GM19455 (cell line): ENCODE measurements at regions not wholly inside any gene's neighbourhood (a gene's known extent, or its start where the extent isn't known, plus 50 kb on each side); places are given as distances from the start of the nearest gene placed in this dataset.

Experiments used
- ATAC-seq: cut with Tn5 transposase; IDR thresholded peaks from one replicate; pipeline ENCODE4 v1.9.1; 2021; ENCODE audit not compliant: unreplicated experiment

GRCh38 chr7:10799475-10799874 lies 174.2 kb upstream of the PHF14 start:
- no peak for ATAC-seq

DNA sequence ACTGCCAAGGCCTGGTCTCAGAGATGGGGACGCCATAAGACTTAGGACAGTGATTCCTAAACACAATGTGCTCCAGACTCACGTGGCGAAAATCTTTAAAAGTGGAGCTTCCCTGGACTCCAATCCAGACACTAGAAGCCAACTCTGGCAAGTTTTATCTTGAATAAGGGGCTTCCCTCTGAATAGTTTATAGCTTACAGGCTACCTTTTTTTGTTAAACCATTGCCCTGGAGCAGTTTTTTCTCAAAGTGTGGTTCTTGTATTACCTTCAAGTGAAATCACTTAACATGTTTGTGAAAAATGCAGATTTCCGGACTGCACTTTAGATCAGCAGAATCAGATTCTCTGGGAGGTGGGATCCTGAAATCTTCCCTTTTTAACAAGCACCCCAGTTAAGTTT lies 171.7 kb upstream of the PHF14 start:
- no peak for ATAC-seq

DNA sequence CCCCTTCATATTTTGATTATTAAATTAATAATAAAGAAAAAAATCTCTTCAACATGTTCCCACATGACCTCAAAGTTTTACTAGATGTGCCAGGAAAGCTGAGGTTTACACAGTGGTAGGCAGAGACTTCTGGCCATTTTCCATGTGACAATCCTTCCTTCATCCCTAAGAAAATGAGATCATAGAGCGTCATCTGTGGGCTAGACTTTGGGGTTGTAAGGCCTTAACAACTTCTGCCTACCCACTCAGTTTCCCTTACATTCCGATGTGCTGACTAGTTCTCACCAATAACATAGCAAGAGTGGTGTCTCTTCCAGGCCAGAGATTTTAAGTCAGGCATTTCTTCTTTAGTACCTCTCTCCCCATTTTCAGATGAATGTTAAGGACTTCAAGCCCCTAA lies 171.1 kb upstream of the PHF14 start:
- ATAC-seq, result no peak

- ATAC-seq, result no peak
These were observed 170.0 kb upstream of the PHF14 start for GRCh38 chr7:10803720-10804119.

DNA sequence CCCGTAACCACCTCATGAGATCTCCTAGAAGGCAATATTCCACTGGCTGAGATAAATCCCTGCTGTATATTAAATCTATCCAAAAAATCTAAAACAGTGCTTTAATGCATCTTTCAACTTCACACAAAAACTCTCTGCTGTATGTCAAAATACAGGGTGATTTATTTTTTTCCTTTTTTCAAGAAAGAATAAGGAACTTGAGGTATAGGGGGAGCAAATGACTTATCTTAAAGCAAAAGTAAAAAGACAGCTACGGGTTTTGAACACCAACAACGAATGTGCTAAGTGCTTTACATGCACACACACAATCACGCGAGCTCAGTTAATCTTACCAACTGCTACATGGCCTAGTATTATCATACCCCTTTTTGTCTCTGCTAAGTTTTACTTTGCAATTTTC lies 168.9 kb upstream of the PHF14 start:
- no peak for ATAC-seq

DNA sequence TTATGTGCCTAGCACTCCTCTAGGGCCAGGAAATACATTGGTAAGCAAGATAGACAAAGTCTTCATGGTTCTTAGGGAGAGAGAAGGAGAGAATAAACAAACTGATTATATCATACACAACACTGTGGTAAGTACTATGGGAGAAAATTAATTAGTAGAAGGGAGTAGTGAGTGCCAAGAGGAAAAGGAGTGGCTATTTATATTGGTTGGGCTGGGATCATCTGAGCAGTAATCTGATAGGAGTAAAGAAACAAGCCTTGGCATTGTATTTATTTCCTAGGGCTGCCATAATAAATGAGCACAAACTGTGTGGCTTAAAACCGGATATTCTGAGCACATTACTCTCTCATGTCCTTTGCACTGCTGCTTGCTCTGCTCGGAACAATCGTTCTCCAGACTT lies 158.1 kb upstream of the PHF14 start:
- ATAC-seq, result no peak

GRCh38 chr7:10821156-10821555 lies 152.5 kb upstream of the PHF14 start:
- no peak for ATAC-seq

- no peak for ATAC-seq
These were observed 149.5 kb upstream of the PHF14 start for GRCh38 chr7:10824154-10824553.

- no peak for ATAC-seq
These were observed 135.4 kb upstream of the PHF14 start for GRCh38 chr7:10838228-10838627.

GRCh38 chr7:10845225-10845624 lies 128.4 kb upstream of the PHF14 start:
- ATAC-seq, result no peak

DNA sequence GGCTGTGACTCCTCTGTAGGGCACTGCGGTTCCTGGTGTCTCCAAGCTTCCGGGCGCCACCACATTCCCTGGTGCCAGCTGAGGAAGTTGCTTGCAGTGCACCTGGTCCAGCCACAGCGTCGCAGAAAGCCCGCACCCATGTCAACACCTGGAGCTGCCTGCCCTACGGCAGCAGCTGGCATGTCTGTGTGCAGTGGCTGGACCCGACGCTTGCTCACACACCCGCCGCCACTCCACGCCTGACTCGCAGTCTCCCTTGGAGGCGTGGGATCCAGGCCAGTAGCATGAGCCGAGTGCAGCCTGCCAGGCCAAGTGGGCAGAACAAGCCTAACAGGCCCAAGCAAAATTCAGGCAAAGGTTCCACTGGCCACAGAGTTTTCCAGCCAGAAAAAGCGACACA lies 118.1 kb upstream of the PHF14 start:
- ATAC-seq, result no peak

DNA sequence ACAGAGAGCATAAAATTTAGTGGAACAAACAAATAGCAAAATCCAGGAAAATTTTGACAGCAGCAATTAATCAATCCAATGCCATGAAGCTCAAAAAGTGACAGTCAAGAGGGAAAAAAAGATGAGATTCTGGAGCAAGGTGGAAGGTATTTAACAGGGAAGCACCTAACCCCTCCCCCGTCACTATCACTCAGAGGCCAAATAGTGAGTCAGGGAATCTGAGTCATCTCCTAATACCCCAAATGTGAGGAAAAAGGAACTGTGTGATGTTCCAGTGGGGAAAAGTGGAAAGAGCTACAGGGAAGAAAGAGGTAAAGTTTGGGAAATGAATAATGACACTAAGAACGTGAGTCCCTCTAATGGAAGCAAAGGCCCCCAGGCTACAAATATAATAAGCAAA lies 113.2 kb upstream of the PHF14 start:
- no peak for ATAC-seq

DNA sequence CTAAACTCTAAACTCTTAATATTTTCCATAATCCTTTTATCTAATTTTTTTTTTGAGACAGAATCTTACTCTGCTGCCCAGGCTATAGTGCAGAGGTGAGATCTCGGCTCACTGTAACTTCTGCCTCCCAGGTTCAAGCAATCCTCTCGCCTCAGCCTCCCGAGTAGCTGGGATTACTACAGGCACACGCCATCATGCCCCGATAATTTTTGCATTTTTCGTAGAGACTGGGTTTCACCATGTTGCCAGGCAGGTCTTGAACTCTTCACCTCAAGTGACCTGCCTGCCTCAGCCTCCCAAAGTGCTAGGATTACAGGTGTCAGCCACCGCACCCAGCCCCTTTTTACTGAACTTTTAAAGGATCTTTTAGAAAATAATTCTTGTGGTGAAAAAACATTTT lies 110.2 kb upstream of the PHF14 start:
- ATAC-seq, result no peak

GRCh38 chr7:10874666-10875065 lies 99.0 kb upstream of the PHF14 start:
- ATAC-seq, result no peak

GRCh38 chr7:10875080-10875479 lies 98.6 kb upstream of the PHF14 start:
- ATAC-seq, result no peak

DNA sequence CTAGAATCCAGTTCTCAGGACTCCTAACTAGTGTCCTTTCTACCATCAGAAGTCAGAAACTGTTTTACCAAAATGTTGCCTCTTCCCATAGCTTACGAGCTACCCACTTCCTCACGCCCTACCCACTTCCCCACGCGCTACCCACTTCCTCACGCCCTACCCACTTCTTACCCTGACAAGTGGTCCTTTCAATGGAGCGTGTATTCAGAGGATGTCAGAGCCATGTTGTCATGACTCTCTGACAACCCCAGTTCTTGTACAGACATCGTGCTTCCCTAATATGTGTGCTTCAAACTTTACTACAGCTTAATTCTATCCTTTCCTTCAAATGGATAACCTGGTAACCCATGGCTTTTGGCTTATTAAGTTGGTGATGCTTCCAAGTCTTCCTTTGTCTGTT lies 84.8 kb upstream of the PHF14 start:
- peak; percentile 32 for ATAC-seq

GRCh38 chr7:10889266-10889898 lies 84.3 kb upstream of the PHF14 start:
- peak; percentile 98 for ATAC-seq

GRCh38 chr7:10908600-10908999 lies 65.1 kb upstream of the PHF14 start:
- no peak for ATAC-seq

DNA sequence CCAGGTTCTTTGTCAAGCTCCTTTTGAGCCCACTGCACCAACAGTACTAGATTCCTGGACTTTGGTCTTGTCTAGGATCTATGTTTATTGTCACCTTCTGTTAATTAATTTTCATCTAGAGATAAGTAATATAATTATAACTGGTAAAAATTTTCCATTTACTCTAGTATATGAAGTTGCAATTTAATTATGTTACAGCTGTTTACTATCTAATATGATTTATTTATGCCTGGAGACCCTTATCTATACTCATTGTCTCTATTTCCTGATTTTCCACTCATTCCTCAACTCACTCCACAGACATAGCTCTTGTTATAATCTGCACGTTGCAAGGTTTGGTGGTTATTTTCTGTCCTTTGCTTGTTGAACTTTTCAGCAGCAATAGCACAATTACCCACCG lies 63.2 kb upstream of the PHF14 start:
- ATAC-seq, result no peak

- no peak for ATAC-seq
These were observed 61.6 kb upstream of the PHF14 start for GRCh38 chr7:10912077-10912476.

GRCh38 chr7:10913457-10913856 lies 60.2 kb upstream of the PHF14 start:
- ATAC-seq, result no peak

GRCh38 chr7:10918093-10918590 lies 55.5 kb upstream of the PHF14 start:
- no peak for ATAC-seq

DNA sequence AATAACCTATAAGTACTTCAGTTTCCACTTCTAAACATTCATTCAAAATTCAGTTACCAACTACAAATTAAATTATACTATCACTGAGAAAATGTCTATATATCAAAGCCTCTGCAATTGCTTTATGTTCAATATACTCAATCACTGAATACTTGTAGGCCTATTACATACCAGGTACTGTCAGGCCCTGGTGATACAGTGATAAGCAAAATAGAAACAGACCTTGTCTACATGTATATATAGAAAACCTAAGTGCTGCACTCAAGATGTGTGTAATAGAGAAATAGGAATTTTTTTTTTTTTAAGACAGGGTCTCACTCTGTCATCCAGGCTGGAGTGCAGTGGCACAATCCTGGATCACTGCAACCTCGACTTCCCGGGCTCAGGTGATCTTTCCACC lies 53.7 kb upstream of the PHF14 start:
- ATAC-seq, result no peak
